Activated naive CD4-positive, alpha-beta T cell treated with anti-CD3 and anti-CD28 coated beads, Interleukin-2, amount 10 ng/mL, durations not matched to agents 7 days and 5 days (primary cell): ENCODE measurements at regions not wholly inside any gene's neighbourhood (a gene's known extent, or its start where the extent isn't known, plus 50 kb on each side); places are given as distances from the start of the nearest gene placed in this dataset.

ENCODE experiments used
- CTCF ChIA-PET: fragments of 350-600 bp; sonication (Branson Sonifier 250); formaldehyde crosslinking; loops from one replicate; lab custom pipeline; 2021; ENCODE audit warnings: antibody characterized with exemption; lab: Charles Lee
- DNase-seq: peaks from one replicate; pipeline ENCODE4 v3.0.0-alpha.2; 2020
- H3K27ac Mint-ChIP-seq: one replicate; pipeline ENCODE4 v1.8.0; 2021; ENCODE audit warnings: mild to moderate bottlenecking, moderate library complexity, mixed read lengths
- H3K27me3 Mint-ChIP-seq: one replicate; pipeline ENCODE4 v1.8.0; 2021; ENCODE audit warnings: mild to moderate bottlenecking, mixed read lengths
- H3K36me3 Mint-ChIP-seq: one replicate; pipeline ENCODE4 v1.8.0; 2021; ENCODE audit warnings: mixed read lengths
- H3K4me1 Mint-ChIP-seq: one replicate; pipeline ENCODE4 v1.8.0; 2021; ENCODE audit warnings: mixed read lengths
- H3K4me3 Mint-ChIP-seq: one replicate; pipeline ENCODE4 v1.8.0; 2021; ENCODE audit warnings: mild to moderate bottlenecking, moderate library complexity, mixed read lengths
- H3K9me3 Mint-ChIP-seq: one replicate; pipeline ENCODE4 v1.8.0; 2021; ENCODE audit warnings: mixed read lengths

GRCh38 chr5:97528941-97529340, 345.9 kb upstream of the RIOK2 start:
- no peak for DNase-seq
- Mint-ChIP-seq H3K4me3 (no peak overlapping the region), H3K9me3 (no peaks in the 10 kb centered on the region), H3K27me3 (no peaks in the 10 kb centered on the region), H3K36me3 (no peaks in the 10 kb centered on the region), H3K4me1 (peaks cover 5% of the 10 kb centered on the region), H3K27ac (no peak overlapping the region)
- CTCF ChIA-PET = interaction anchor here (0.7 kb wide), 1 partner anchor 677 kb away, joined by 3 read pairs; no protein-coding TSS in a partner anchor

GRCh38 chr5:97529354-97529985, 346.4 kb upstream of the RIOK2 start:
- no peak for DNase-seq
- no peaks in the 10 kb centered on the region for H3K9me3 Mint-ChIP-seq
- CTCF ChIA-PET = interaction anchor here (0.7 kb wide), 1 partner anchor 677 kb away, joined by 3 read pairs; no protein-coding TSS in a partner anchor
- H3K27ac Mint-ChIP-seq = no peak overlapping the region
- H3K36me3 Mint-ChIP-seq = no peaks in the 10 kb centered on the region
- H3K4me3 Mint-ChIP-seq = no peak overlapping the region
- peaks cover 5% of the 10 kb centered on the region for H3K4me1 Mint-ChIP-seq
- H3K27me3 Mint-ChIP-seq = no peaks in the 10 kb centered on the region

- Mint-ChIP-seq H3K36me3 (no peaks in the 10 kb centered on the region), H3K9me3 (no peaks in the 10 kb centered on the region), H3K4me3 (no peak overlapping the region), H3K27ac (no peak overlapping the region), H3K4me1 (peaks cover 5% of the 10 kb centered on the region), H3K27me3 (no peaks in the 10 kb centered on the region)
- CTCF ChIA-PET = interaction anchor here (0.8 kb wide), 1 partner anchor 115 kb away, joined by 3 read pairs; no protein-coding TSS in a partner anchor
- no peak for DNase-seq
These were observed 348.5 kb upstream of the RIOK2 start for GRCh38 chr5:97531549-97531948.

GRCh38 chr5:97534166-97534565, 351.1 kb upstream of the RIOK2 start:
- no peaks in the 10 kb centered on the region for H3K36me3 Mint-ChIP-seq
- CTCF ChIA-PET = interaction anchor here (1.1 to 2.8 kb wide), 5 partner anchors 9 to 305 kb away, joined by 3 to 21 read pairs (median 5); no protein-coding TSS in a partner anchor
- H3K4me3 Mint-ChIP-seq = no peak overlapping the region
- DNase-seq = no peak
- no peaks in the 10 kb centered on the region for H3K9me3 Mint-ChIP-seq
- H3K27me3 Mint-ChIP-seq = no peaks in the 10 kb centered on the region
- H3K27ac Mint-ChIP-seq = no peak overlapping the region
- H3K4me1 Mint-ChIP-seq = peaks cover 5% of the 10 kb centered on the region

GRCh38 chr5:97536683-97537082, 353.6 kb upstream of the RIOK2 start:
- no peaks in the 10 kb centered on the region for H3K36me3 Mint-ChIP-seq
- no peak overlapping the region for H3K4me3 Mint-ChIP-seq
- CTCF ChIA-PET = no interaction called here
- H3K9me3 Mint-ChIP-seq = peaks cover 2% of the 10 kb centered on the region
- no peak overlapping the region for H3K27ac Mint-ChIP-seq
- DNase-seq = no peak
- peaks cover 2% of the 10 kb centered on the region for H3K4me1 Mint-ChIP-seq
- H3K27me3 Mint-ChIP-seq = no peaks in the 10 kb centered on the region

- no peak overlapping the region for H3K4me3 Mint-ChIP-seq
- H3K9me3 Mint-ChIP-seq = peaks cover 2% of the 10 kb centered on the region
- no peaks in the 10 kb centered on the region for H3K4me1 Mint-ChIP-seq
- H3K27ac Mint-ChIP-seq = no peak overlapping the region
- CTCF ChIA-PET = no interaction called here
- DNase-seq = no peak
- no peaks in the 10 kb centered on the region for H3K36me3 Mint-ChIP-seq
- H3K27me3 Mint-ChIP-seq = no peaks in the 10 kb centered on the region
These were observed 355.9 kb upstream of the RIOK2 start for GRCh38 chr5:97538912-97539311.

- H3K36me3 Mint-ChIP-seq = no peaks in the 10 kb centered on the region
These were observed 358.8 kb upstream of the RIOK2 start for GRCh38 chr5:97541864-97542263.

GRCh38 chr5:97542469-97542868, 359.4 kb upstream of the RIOK2 start:
- H3K27ac Mint-ChIP-seq = no peak overlapping the region
- no peak for DNase-seq

More at GRCh38 chr5:97541864-97542263, 358.8 kb upstream of the RIOK2 start:
- no peak for DNase-seq
- H3K27ac Mint-ChIP-seq = no peak overlapping the region
- H3K9me3 Mint-ChIP-seq = peaks cover 2% of the 10 kb centered on the region
- H3K4me1 Mint-ChIP-seq = peaks cover 2% of the 10 kb centered on the region
- H3K27me3 Mint-ChIP-seq = no peaks in the 10 kb centered on the region
- CTCF ChIA-PET = no interaction called here
- no peak overlapping the region for H3K4me3 Mint-ChIP-seq

GRCh38 chr5:97543166-97543565, 360.1 kb upstream of the RIOK2 start:
- H3K27ac Mint-ChIP-seq = no peak overlapping the region
- CTCF ChIA-PET = interaction anchor here (1.0 kb wide), 1 partner anchor 10 kb away, joined by 3 read pairs; no protein-coding TSS in a partner anchor
- no peaks in the 10 kb centered on the region for H3K27me3 Mint-ChIP-seq

More at GRCh38 chr5:97542469-97542868, 359.4 kb upstream of the RIOK2 start:
- no peak overlapping the region for H3K4me3 Mint-ChIP-seq
- peaks cover 6% of the 10 kb centered on the region for H3K4me1 Mint-ChIP-seq
- no peaks in the 10 kb centered on the region for H3K36me3 Mint-ChIP-seq
- H3K9me3 Mint-ChIP-seq = peaks cover 2% of the 10 kb centered on the region
- CTCF ChIA-PET = no interaction called here
- no peaks in the 10 kb centered on the region for H3K27me3 Mint-ChIP-seq

GRCh38 chr5:97544240-97544639, 361.2 kb upstream of the RIOK2 start:
- peaks cover 20% of the 10 kb centered on the region for H3K4me1 Mint-ChIP-seq

More at GRCh38 chr5:97543166-97543565, 360.1 kb upstream of the RIOK2 start:
- Mint-ChIP-seq H3K9me3 (peaks cover 2% of the 10 kb centered on the region), H3K4me3 (no peak overlapping the region), H3K4me1 (peaks cover 13% of the 10 kb centered on the region), H3K36me3 (no peaks in the 10 kb centered on the region)
- no peak for DNase-seq

GRCh38 chr5:97544678-97545077, 361.6 kb upstream of the RIOK2 start:
- Mint-ChIP-seq H3K27ac (no peak overlapping the region), H3K36me3 (no peaks in the 10 kb centered on the region), H3K9me3 (peaks cover 2% of the 10 kb centered on the region), H3K27me3 (no peaks in the 10 kb centered on the region), H3K4me1 (peaks cover 21% of the 10 kb centered on the region), H3K4me3 (no peak overlapping the region)
- DNase-seq = no peak
- CTCF ChIA-PET = no interaction called here

More at GRCh38 chr5:97544240-97544639, 361.2 kb upstream of the RIOK2 start:
- Mint-ChIP-seq H3K36me3 (no peaks in the 10 kb centered on the region), H3K9me3 (peaks cover 2% of the 10 kb centered on the region), H3K4me3 (no peak overlapping the region), H3K27me3 (no peaks in the 10 kb centered on the region), H3K27ac (no peak overlapping the region)
- no peak for DNase-seq
- CTCF ChIA-PET = no interaction called here

- Mint-ChIP-seq H3K4me3 (no peak overlapping the region), H3K4me1 (peaks cover 28% of the 10 kb centered on the region), H3K27me3 (no peaks in the 10 kb centered on the region), H3K36me3 (no peaks in the 10 kb centered on the region), H3K9me3 (peaks cover 2% of the 10 kb centered on the region), H3K27ac (no peak overlapping the region)
- no peak for DNase-seq
- CTCF ChIA-PET = no interaction called here
These were observed 362.4 kb upstream of the RIOK2 start for GRCh38 chr5:97545446-97545845.

GRCh38 chr5:97545886-97546535, 363.0 kb upstream of the RIOK2 start:
- no peaks in the 10 kb centered on the region for H3K36me3 Mint-ChIP-seq
- CTCF ChIA-PET = no interaction called here

GRCh38 chr5:97547430-97547829, 364.4 kb upstream of the RIOK2 start:
- H3K27ac Mint-ChIP-seq = no peak overlapping the region

More at GRCh38 chr5:97545886-97546535, 363.0 kb upstream of the RIOK2 start:
- DNase-seq = no peak
- no peak overlapping the region for H3K27ac Mint-ChIP-seq
- H3K4me1 Mint-ChIP-seq = peaks cover 30% of the 10 kb centered on the region
- no peaks in the 10 kb centered on the region for H3K27me3 Mint-ChIP-seq
- H3K4me3 Mint-ChIP-seq = no peak overlapping the region
- H3K9me3 Mint-ChIP-seq = peaks cover 1% of the 10 kb centered on the region

More at GRCh38 chr5:97547430-97547829, 364.4 kb upstream of the RIOK2 start:
- Mint-ChIP-seq H3K36me3 (no peaks in the 10 kb centered on the region), H3K27me3 (no peaks in the 10 kb centered on the region), H3K4me3 (no peak overlapping the region), H3K4me1 (peaks cover 30% of the 10 kb centered on the region), H3K9me3 (no peaks in the 10 kb centered on the region)
- CTCF ChIA-PET = no interaction called here
- no peak for DNase-seq
